Activated B cell treated with CpG ODN at 0.5 μM for 24 hours (primary cell): ENCODE measurements at regions not wholly inside any gene's neighbourhood (a gene's known extent, or its start where the extent isn't known, plus 50 kb on each side); places are given as distances from the start of the nearest gene placed in this dataset.

ENCODE experiments used
- ATAC-seq: fragments of 200-7000 bp; cut with Tn5 transposase; one replicate; pipeline ENCODE4 v1.10.0; 2021; ENCODE audit warnings: low read depth, mild to moderate bottlenecking, moderate library complexity
- CTCF ChIA-PET: fragments of 350-600 bp; sonication (Branson Sonifier 250); formaldehyde crosslinking; loops from one replicate; lab custom pipeline; 2021; ENCODE audit warnings: antibody characterized with exemption; lab: Charles Lee
- POLR2A ChIA-PET: fragments of 350-600 bp; sonication (Branson Sonifier 250); formaldehyde crosslinking; loops from one replicate; lab custom pipeline; 2021; ENCODE audit warnings: antibody characterized with exemption; lab: Charles Lee
- DNase-seq: peaks from one replicate; pipeline ENCODE4 v3.0.0; 2022
- H3K27ac Mint-ChIP-seq: one replicate; pipeline ENCODE4 v1.8.0; 2020; ENCODE audit warnings: mixed read lengths
- H3K27me3 Mint-ChIP-seq: one replicate; pipeline ENCODE4 v1.8.0; 2021; ENCODE audit warnings: mixed read lengths
- H3K36me3 Mint-ChIP-seq: one replicate; pipeline ENCODE4 v1.8.0; 2021; ENCODE audit warnings: low read depth, mixed read lengths
- H3K4me1 Mint-ChIP-seq: one replicate; pipeline ENCODE4 v1.8.0; 2021; ENCODE audit warnings: mixed read lengths
- H3K4me3 Mint-ChIP-seq: one replicate; pipeline ENCODE4 v1.8.0; 2020; ENCODE audit warnings: mild to moderate bottlenecking, mixed read lengths
- H3K9me3 Mint-ChIP-seq: one replicate; pipeline ENCODE4 v1.8.0; 2020; ENCODE audit warnings: mixed read lengths
- CTCF ChIP-seq: fragments of 200-600 bp; IDR thresholded peaks from one replicate; pipeline ENCODE4 v1.8.0; 2022; ENCODE audit warnings: antibody characterized with exemption, mild to moderate bottlenecking
- intact Hi-C: fragments of 100-400 bp; cut with micrococcal nuclease; formaldehyde crosslinking; loops from one replicate; pipeline ENCODE4 v1.15.1; 2024

- Mint-ChIP-seq H3K4me1 (no peaks in the 10 kb centered on the region), H3K36me3 (peaks cover 87% of the 10 kb centered on the region), H3K27ac (no peak overlapping the region), H3K9me3 (no peaks in the 10 kb centered on the region), H3K27me3 (no peaks in the 10 kb centered on the region), H3K4me3 (no peak overlapping the region)
- intact Hi-C loops, result no loop called here
- TF ChIP-seq CTCF, result no peak
- ATAC-seq (no peak), DNase-seq (no peak)
- POLR2A ChIA-PET, result no interaction called here
- CTCF ChIA-PET, result no interaction called here
These were observed 243.7 kb upstream of the RGS6 start for GRCh38 chr14:71688576-71688975.

GRCh38 chr14:71690478-71690877 lies 241.8 kb upstream of the RGS6 start:
- DNase-seq, result no peak
- POLR2A ChIA-PET, result no interaction called here
- CTCF ChIA-PET, result interaction anchor here (1.2 kb wide), 1 partner anchor 9 kb away, joined by 4 read pairs; no protein-coding TSS in a partner anchor

GRCh38 chr14:71692496-71692895 lies 239.7 kb upstream of the RGS6 start:
- intact Hi-C loops, result no loop called here
- Mint-ChIP-seq H3K4me3 (no peak overlapping the region), H3K9me3 (no peaks in the 10 kb centered on the region), H3K27ac (no peak overlapping the region), H3K4me1 (no peaks in the 10 kb centered on the region), H3K36me3 (peaks cover 87% of the 10 kb centered on the region), H3K27me3 (no peaks in the 10 kb centered on the region)
- TF ChIP-seq CTCF, result no peak
- ChIA-PET CTCF (interaction anchor here (0.6 kb wide), 1 partner anchor 80 kb away, joined by 5 read pairs; no protein-coding TSS in a partner anchor), POLR2A (no interaction called here)
- no peak for DNase-seq
- no peak for ATAC-seq

More at GRCh38 chr14:71690478-71690877, 241.8 kb upstream of the RGS6 start:
- no peaks in the 10 kb centered on the region for H3K9me3 Mint-ChIP-seq
- peaks cover 85% of the 10 kb centered on the region for H3K36me3 Mint-ChIP-seq
- H3K27me3 Mint-ChIP-seq, result no peaks in the 10 kb centered on the region
- ATAC-seq, result no peak
- H3K4me1 Mint-ChIP-seq, result no peaks in the 10 kb centered on the region
- TF ChIP-seq CTCF, result no peak
- no peak overlapping the region for H3K4me3 Mint-ChIP-seq
- H3K27ac Mint-ChIP-seq, result no peak overlapping the region
- intact Hi-C loops, result no loop called here

GRCh38 chr14:71693381-71693780 lies 238.8 kb upstream of the RGS6 start:
- DNase-seq (no peak), ATAC-seq (no peak)
- Mint-ChIP-seq H3K36me3 (peaks cover 85% of the 10 kb centered on the region), H3K4me1 (no peaks in the 10 kb centered on the region), H3K9me3 (no peaks in the 10 kb centered on the region), H3K27me3 (no peaks in the 10 kb centered on the region), H3K27ac (no peak overlapping the region), H3K4me3 (no peak overlapping the region)
- POLR2A ChIA-PET, result no interaction called here
- TF ChIP-seq CTCF, result no peak
- intact Hi-C loops, result no loop called here
- CTCF ChIA-PET, result no interaction called here

- H3K9me3 Mint-ChIP-seq, result no peaks in the 10 kb centered on the region
- H3K27ac Mint-ChIP-seq, result no peak overlapping the region
- no peak overlapping the region for H3K4me3 Mint-ChIP-seq
- DNase-seq (no peak), ATAC-seq (no peak)
- no peaks in the 10 kb centered on the region for H3K27me3 Mint-ChIP-seq
- ChIA-PET CTCF (no interaction called here), POLR2A (no interaction called here)
- H3K4me1 Mint-ChIP-seq, result no peaks in the 10 kb centered on the region
- peaks cover 85% of the 10 kb centered on the region for H3K36me3 Mint-ChIP-seq
- intact Hi-C loops, result no loop called here
- TF ChIP-seq CTCF, result no peak
These were observed 237.4 kb upstream of the RGS6 start for GRCh38 chr14:71694591-71695530.
